Activated CD4-positive, alpha-beta T cell treated with anti-CD3 and anti-CD28 coated beads, Interleukin-2, amount 10 ng/mL, durations not matched to agents 24 days and 14 days (primary cell): ENCODE measurements at regions not wholly inside any gene's neighbourhood (a gene's known extent, or its start where the extent isn't known, plus 50 kb on each side); places are given as distances from the start of the nearest gene placed in this dataset.
A peak's percentile ranks its signal among the peaks of the same experiment; 100 is the strongest.

Experiments used
- DNase-seq: peaks from one replicate; pipeline ENCODE4 v3.0.0; 2022
- H3K27ac Mint-ChIP-seq: one replicate; pipeline ENCODE4 v1.8.0; 2022; ENCODE audit warnings: mild to moderate bottlenecking, mixed read lengths
- H3K27me3 Mint-ChIP-seq: one replicate; pipeline ENCODE4 v1.8.0; 2022; ENCODE audit warnings: mixed read lengths
- H3K36me3 Mint-ChIP-seq: one replicate; pipeline ENCODE4 v1.8.0; 2022; ENCODE audit warnings: low read depth, mild to moderate bottlenecking, mixed read lengths
- H3K4me1 Mint-ChIP-seq: one replicate; pipeline ENCODE4 v1.8.0; 2021; ENCODE audit warnings: mixed read lengths
- H3K4me3 Mint-ChIP-seq: one replicate; pipeline ENCODE4 v1.8.0; 2022; ENCODE audit warnings: mild to moderate bottlenecking, moderate library complexity, mixed read lengths
- H3K9me3 Mint-ChIP-seq: one replicate; pipeline ENCODE4 v1.8.0; 2021; ENCODE audit warnings: mixed read lengths
- intact Hi-C: fragments of 100-400 bp; cut with micrococcal nuclease; formaldehyde crosslinking; loops from one replicate; pipeline ENCODE4 v1.15.1; 2023

DNA sequence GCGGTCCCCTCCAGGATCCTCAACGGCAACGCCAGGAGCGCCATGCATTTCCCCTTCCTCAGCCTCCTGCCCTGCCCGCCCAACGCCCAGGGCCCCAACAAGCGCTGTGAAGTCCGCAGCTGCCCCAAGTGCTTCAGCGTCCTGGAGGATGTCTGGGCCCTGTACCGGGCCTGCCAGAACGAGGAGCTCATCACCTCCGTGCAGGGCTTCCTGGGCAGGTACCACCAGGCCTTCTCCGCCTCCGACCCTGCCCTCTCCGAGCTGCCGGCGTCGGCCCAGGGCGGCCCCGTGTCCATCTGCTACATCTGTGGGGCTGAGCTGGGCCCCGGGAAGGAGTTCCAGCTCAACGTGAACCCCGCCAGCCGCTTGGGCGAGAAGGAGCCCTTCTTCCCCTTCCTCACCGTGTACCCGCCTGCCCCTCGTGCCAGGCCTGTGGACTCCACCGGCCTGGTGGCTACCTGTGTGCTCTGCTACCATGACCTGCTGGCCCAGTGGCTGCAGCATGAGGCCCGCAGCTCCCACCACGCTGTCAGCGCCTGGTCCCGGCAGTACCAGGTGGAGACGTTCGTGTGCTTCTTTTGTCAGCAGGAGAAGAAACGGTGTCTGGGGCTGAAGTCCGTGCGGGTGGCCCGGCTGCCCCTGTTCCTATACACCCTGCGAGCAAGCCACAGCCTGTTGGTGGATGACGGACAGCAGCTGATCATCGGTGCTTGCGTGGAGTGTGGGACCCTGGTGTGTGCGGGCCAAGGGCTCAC, 58.9 kb upstream of the CIBAR2 start:
- Mint-ChIP-seq H3K27me3 (peaks cover 53% of the 10 kb centered on the region), H3K36me3 (no peaks in the 10 kb centered on the region), H3K27ac (no peak overlapping the region), H3K9me3 (no peaks in the 10 kb centered on the region), H3K4me3 (peak overlapping the region; percentile 37), H3K4me1 (no peaks in the 10 kb centered on the region)
- DNase-seq = no peak
- intact Hi-C loops = no loop called here

DNA sequence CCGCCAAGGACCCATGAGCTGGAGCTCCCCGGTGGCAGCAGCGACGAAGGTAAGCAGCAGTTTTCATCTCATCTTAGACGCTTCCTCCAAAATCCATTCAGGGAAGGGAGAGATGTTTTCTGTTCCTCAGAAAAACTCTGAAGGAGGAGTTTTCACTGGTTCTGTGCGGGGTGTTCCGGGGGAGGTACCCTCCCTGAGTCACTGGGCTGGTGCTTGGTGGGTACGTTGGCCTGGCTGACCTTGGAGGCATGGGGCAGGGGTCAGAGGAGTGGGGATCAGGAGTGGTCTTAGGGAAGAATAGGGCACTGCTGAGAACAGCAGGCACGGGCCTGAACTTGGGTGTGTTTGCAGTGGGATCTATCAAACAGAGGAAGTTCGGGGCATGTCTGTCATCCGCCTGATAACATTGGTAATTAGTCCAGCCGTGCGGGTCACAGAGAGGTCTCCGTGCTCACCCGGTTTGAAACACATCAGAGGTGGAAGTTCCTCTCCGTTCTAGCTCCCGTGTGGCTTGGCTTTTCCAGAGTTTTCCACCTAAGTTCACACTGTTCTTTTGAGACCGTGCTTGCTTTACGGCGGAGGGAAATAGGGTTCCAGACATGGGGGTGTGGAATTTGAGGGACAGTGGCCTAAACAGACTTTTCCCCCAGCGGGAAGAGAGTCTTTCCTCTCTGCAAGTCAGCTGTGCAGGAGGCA, 59.6 kb upstream of the CIBAR2 start:
- H3K4me1 Mint-ChIP-seq = no peaks in the 10 kb centered on the region
- no peak for DNase-seq
- no peak overlapping the region for H3K27ac Mint-ChIP-seq
- H3K9me3 Mint-ChIP-seq = no peaks in the 10 kb centered on the region
- intact Hi-C loops = no loop called here
- no peaks in the 10 kb centered on the region for H3K36me3 Mint-ChIP-seq
- peaks cover 52% of the 10 kb centered on the region for H3K27me3 Mint-ChIP-seq
- H3K4me3 Mint-ChIP-seq = no peak overlapping the region

DNA sequence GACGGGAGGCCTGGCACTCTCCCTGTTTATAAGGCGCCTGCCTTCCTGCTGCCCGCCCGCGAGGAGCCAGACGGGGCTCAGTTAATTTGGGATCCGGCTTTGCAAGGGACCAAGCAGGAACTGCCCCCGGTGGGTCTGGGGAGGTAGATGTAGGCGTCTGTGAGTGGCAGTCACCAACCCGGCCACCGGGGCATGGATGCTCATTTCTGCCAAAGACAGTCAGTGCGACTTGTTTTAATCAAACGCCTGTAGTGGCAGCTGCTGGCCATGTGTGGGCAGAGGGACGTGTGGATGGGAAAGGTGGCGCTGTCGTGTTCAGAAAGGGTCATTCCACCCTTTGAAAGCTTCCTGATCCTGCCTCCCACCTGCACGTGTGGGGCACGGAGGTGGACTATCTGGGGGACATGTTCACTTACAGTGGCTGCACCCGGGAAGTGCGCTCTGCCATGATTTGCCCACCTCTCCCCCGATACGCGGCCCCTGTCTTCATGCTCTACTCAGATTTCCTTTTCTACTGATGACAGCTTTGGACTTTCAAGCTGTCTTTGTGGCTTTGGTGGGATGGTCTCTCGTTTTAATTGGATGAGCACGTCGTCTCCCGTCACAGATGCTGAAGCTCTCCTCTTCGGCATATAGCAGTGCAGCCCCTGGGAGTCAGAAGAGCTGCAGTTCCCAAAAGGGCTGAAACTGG, 60.3 kb upstream of the CIBAR2 start:
- Mint-ChIP-seq H3K4me3 (no peak overlapping the region), H3K4me1 (no peaks in the 10 kb centered on the region), H3K27ac (no peak overlapping the region), H3K27me3 (peaks cover 47% of the 10 kb centered on the region), H3K36me3 (no peaks in the 10 kb centered on the region), H3K9me3 (no peaks in the 10 kb centered on the region)
- intact Hi-C loops = no loop called here
- DNase-seq = no peak

DNA sequence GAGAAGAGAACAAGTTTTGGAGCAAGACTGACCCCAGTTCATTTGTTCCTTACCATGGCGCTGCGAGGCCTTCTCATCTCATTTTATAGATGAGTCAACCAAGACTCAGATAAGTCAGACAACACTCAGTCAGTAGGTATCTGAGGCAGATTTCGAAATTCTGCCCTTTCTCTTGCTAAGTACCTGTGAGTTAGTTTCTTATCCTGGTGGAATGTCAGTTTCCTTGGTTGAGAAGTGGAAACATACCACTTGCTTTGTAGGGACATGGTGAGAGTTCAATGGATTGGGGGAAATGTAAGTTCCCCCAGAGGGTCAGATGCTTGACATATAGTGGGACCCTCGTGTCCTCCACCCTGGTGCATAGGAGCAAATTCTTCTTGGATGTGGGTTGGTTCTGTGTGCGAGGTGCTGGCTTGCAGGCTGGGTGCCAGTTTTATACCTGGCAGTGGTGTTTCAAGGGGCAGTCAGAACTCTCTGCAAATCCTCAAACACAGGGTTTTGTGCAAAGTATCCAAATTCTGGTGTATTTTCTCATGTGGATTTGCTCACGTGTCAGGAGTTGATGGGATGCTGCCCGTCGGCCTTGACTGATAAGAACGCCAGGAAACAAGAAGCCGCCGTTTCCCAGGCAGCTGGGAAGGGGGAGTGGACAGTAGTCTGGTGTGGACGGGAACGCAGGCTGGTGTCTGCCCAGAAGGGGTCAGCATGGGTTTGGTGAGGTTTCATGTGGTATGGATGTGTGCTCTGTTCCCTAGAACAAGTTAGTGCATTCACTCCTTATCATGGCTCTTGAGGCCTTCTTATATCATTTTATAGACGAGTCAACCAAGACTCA, 61.1 kb upstream of the CIBAR2 start:
- no peaks in the 10 kb centered on the region for H3K4me1 Mint-ChIP-seq
- H3K4me3 Mint-ChIP-seq = no peak overlapping the region
- H3K27ac Mint-ChIP-seq = no peak overlapping the region
- H3K27me3 Mint-ChIP-seq = peaks cover 40% of the 10 kb centered on the region
- intact Hi-C loops = no loop called here
- no peaks in the 10 kb centered on the region for H3K36me3 Mint-ChIP-seq
- no peaks in the 10 kb centered on the region for H3K9me3 Mint-ChIP-seq
- DNase-seq = no peak

DNA sequence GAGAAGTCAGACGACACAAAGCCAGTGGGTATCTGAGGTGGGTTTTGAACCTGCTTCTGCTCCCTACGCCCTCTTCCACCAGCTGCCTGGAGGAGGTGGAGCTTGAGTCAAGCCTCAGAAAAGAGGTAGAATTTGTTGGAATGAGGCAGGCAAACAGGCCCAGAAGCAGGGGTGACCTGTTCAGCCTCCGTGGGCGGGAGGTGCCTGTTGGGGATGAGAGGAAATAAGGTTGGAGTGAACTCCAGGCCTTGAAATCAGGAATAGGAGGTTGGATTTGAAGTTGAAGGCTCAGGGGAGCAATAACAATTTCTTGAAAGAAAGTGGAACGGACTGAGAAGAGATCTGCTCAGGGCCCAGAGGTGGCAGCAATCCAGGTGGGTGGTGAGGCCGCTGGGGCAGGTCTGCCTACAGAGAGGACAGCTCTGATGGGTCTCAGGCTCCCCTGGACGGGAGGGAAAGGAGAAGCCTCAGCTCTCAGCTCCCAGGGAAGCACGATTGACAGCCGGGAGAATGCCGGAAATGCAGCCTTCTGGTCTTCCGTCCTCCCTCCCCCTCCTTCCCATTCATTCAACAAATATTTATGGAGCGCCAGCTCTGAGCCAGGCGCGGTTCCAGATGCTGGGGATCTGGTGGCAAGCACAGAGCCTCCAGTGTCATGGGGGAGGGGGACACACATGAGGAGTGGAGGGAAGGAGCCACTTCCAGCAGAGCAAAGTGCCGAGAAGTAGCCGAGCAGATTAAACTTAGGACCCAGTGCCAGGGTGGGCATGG, 61.9 kb upstream of the CIBAR2 start:
- H3K9me3 Mint-ChIP-seq = no peaks in the 10 kb centered on the region
- intact Hi-C loops = no loop called here
- no peak overlapping the region for H3K27ac Mint-ChIP-seq
- H3K36me3 Mint-ChIP-seq = no peaks in the 10 kb centered on the region
- no peaks in the 10 kb centered on the region for H3K4me1 Mint-ChIP-seq
- DNase-seq = no peak
- H3K27me3 Mint-ChIP-seq = peaks cover 36% of the 10 kb centered on the region
- H3K4me3 Mint-ChIP-seq = no peak overlapping the region

DNA sequence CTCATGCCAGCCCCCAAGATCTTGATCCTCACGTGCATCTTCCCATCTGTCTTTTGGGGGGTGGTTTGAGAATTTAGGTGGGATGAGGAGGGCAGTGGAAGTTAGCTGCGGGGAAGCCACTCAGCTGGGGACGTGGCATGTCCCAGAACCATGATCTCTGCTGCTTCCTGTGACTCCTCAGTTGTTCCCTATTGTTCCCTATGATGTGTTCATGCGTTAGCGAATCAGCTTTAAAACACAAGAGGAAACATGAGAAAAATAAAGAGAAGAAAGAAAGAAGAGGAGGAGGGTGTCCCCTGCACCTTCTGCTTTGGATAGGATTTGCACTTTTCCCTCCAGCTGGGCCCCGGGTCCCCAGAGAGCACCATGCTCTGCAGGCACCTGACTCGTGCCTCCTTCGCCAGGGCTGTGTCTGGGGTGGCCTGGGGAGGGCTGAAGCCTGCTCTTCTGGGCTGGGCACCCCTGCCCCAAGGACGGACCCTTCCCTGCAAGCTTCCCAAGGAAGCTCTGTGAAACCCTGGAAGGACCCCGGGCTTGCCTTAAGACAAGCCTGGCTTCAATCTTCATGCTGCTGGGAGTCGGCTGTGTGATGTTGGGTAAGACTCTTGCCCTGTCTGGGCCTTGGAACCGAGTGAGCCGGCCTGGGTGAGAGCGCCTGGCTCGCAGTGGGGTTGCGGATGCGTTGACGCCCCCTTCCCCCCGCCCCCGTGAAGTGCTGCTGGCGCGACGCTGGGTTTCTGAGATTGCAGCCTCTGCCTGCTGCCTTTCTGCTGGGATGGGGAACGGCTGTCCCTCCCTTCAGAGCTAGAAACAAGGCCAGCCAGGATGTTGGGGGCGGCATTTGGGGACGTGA, 62.8 kb upstream of the CIBAR2 start:
- intact Hi-C loops = no loop called here
- Mint-ChIP-seq H3K27ac (no peak overlapping the region), H3K4me3 (no peak overlapping the region), H3K27me3 (peaks cover 36% of the 10 kb centered on the region), H3K4me1 (no peaks in the 10 kb centered on the region), H3K9me3 (no peaks in the 10 kb centered on the region), H3K36me3 (no peaks in the 10 kb centered on the region)
- no peak for DNase-seq

DNA sequence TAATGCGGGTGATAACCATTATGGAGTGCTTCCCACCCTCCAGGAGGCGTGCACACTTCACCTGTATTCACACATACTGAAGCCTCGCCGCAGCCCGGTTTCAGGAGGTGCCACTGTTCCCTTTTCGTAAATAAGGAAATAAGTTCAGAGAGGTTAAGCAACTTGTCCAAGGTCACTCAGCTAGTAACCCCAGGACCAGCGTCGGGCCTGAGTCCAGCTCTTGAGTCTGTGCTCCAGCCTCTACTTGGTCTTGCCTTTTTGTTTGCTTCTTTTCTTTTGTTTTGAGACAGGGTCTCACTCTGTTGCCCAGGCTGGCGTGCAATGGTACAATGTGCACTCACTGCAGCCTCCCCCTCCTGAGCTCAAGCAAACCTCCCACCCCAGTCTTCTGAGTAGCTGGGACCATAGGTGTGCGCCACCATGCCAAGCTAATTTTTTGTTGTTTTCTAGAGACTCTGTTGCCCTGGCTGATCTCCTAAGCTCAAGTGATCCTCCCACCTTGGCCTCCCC, 63.5 kb upstream of the CIBAR2 start:
- Mint-ChIP-seq H3K27me3 (peaks cover 33% of the 10 kb centered on the region), H3K27ac (no peak overlapping the region), H3K36me3 (no peaks in the 10 kb centered on the region), H3K9me3 (no peaks in the 10 kb centered on the region), H3K4me1 (no peaks in the 10 kb centered on the region), H3K4me3 (no peak overlapping the region)
- no peak for DNase-seq
- intact Hi-C loops = no loop called here

DNA sequence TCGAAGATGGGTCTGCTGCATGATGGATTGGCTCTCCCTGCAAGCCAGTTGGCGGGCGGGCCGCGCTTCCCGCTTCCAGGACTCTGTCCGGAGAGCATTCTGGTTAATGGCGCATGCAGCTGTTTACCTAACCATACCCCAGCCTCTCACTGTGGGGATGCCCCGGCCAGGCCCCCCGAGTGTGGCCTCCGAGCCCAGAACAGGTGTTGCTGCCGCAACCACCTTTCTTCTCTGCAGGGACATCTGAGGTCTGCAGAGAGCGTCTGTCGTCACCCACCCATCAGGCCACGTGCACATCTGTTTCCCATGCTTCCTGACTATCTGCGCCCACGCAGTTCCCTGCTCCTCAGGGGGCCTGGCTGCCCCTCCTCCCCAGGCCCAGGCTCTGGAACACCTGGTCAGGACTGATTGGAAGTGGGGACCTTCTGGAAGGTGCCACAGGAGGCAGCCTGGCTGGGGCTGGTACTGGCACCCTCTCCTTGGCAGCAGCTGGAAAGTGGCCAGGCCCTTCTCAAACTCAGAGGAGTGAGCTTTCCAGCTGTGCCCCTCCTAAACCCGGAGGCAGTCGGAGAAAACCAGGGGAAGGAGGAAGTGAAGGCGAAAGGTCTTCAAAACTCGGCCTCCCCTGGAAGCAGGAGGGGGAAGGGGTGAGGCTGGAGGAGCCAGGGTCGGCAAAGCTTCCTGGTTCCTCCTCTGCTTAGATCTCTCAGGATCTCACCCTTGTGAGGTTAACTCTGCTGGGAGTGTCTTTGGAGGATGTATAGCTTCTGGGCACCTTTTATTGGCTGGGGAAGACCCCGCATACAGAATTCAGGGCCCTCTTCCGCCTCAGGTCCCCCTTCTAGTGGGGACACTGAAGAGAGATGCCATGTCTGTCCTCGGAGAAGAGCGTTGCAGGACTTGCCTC, 64.5 kb upstream of the CIBAR2 start:
- H3K9me3 Mint-ChIP-seq = no peaks in the 10 kb centered on the region
- intact Hi-C loops = no loop called here
- H3K36me3 Mint-ChIP-seq = no peaks in the 10 kb centered on the region
- no peak overlapping the region for H3K27ac Mint-ChIP-seq
- H3K4me1 Mint-ChIP-seq = no peaks in the 10 kb centered on the region
- peaks cover 26% of the 10 kb centered on the region for H3K27me3 Mint-ChIP-seq
- no peak for DNase-seq
- no peak overlapping the region for H3K4me3 Mint-ChIP-seq

DNA sequence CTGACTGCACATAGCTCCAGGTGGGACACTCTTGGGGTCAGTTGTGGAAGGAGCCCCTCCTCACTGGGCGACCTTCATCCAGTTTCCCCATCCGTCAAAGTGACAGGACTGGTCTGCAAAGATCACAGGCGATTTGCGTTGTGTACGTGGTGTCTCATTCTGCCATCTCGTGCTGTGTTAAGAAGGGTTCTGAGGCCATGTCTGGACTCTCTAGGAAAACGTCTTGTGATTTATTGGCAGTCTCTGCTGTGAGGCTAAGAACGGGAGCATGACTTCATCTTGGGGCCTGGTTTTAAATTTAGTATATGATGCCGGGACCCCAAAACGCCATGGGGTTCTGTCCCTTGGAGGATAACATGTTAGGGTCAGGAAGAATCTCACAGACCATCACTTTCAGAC, 65.2 kb upstream of the CIBAR2 start:
- intact Hi-C loops = no loop called here
- H3K9me3 Mint-ChIP-seq = no peaks in the 10 kb centered on the region
- no peaks in the 10 kb centered on the region for H3K4me1 Mint-ChIP-seq
- no peak overlapping the region for H3K27ac Mint-ChIP-seq
- H3K27me3 Mint-ChIP-seq = peaks cover 20% of the 10 kb centered on the region
- DNase-seq = no peak
- no peaks in the 10 kb centered on the region for H3K36me3 Mint-ChIP-seq
- no peak overlapping the region for H3K4me3 Mint-ChIP-seq

DNA sequence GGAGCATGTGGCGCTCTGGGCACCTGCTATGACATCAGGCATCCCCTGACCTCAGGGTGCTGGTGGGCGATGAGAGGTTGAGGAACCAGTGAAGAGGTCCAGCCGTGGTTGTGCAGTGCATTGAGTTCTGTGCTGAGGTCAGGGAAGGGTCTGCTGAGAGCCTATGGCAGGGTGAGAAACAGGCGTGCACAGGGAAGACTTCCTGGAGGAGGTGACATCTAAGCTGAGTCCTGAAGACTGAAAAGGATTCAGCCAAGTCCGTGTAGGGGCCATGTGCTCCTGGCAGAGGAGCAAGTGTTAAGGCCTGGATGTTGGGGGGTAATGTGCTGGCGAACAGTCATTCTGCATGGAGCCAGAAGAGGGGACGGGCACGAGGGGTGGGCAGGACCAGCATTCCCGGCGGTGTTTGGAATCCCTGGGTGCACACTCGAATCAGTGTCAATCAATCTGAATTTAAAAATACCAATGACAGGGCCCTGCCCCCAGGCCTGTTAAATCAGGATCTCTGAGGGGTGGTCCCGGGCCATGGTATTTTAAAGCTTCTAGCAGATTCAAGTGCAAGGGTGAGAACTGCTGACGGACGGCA, 65.8 kb upstream of the CIBAR2 start:
- no peak for DNase-seq
- Mint-ChIP-seq H3K4me1 (no peaks in the 10 kb centered on the region), H3K27ac (no peak overlapping the region), H3K36me3 (no peaks in the 10 kb centered on the region), H3K4me3 (no peak overlapping the region), H3K27me3 (peaks cover 13% of the 10 kb centered on the region), H3K9me3 (peaks cover 4% of the 10 kb centered on the region)
- intact Hi-C loops = no loop called here

DNA sequence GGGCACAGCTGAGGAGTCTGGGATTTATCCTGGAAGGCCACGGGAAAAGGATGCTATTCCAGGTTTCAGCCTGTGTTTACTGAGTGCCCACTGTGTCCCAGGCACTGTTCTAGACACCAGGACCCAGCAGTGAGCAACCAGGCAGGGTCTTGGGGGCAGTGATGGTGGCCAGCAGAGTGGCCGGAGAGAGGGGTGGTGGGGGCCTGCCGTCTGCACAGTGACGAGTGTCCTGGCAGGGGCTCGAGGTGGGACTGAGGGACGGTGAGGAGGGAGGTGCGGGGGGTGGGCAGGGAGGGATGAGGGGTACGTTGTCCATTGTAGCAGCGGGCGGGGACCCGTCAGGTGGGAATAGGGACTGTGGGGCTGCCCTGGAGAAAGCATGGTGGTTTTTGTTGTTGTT, 66.3 kb upstream of the CIBAR2 start:
- peaks cover 9% of the 10 kb centered on the region for H3K9me3 Mint-ChIP-seq
- H3K27ac Mint-ChIP-seq = no peak overlapping the region

More for the DNA sequence above, 66.3 kb upstream of the CIBAR2 start:
- no peak overlapping the region for H3K4me3 Mint-ChIP-seq
- H3K27me3 Mint-ChIP-seq = peaks cover 9% of the 10 kb centered on the region
- no peaks in the 10 kb centered on the region for H3K36me3 Mint-ChIP-seq
- H3K4me1 Mint-ChIP-seq = no peaks in the 10 kb centered on the region
- intact Hi-C loops = no loop called here
- DNase-seq = no peak
